ENCODE measurements at regions not wholly inside any gene's neighbourhood (a gene's known extent, or its start where the extent isn't known, plus 50 kb on each side); places are given as distances from the start of the nearest gene placed in this dataset.

DNA sequence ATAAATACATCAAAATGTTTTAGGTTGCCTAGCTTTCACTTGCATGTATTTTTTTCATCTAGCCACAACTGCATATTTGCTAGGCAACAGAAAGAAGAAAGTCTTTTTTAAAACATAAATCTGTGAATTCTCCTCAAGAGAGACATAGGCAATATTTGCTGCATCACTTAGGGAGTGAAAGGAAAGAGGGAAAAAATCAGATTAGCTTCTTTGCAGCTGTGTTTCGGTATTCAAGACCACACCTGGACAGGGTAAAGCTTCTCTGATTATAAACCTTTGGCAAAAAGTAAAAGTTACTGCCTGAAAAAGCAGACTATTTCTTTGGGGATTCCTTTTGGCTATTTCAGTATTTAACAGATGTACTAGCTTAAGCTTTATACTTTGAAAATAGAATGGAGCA is 280.9 kb upstream of the ZSWIM2 start:
- FAIRE-seq: no peak

DNA sequence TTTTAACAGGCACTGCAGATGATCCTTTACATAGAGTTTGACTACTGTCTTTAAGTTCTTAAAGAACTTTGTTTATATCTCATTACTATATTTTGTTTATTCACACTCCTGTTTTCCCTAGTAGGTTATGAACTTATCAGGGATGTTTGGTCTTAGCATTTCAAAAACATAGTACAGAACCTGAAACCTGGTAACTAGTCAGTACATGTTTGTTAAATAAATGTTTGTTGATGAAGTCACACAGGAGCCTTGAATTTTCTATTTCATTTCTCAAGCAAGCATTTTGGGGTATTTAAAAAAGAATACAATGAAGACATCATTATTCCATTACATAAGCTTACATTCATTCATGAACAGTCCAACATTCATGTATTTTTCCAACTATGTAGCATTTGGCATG is 280.3 kb upstream of the ZSWIM2 start:
- FAIRE-seq: no peak

DNA sequence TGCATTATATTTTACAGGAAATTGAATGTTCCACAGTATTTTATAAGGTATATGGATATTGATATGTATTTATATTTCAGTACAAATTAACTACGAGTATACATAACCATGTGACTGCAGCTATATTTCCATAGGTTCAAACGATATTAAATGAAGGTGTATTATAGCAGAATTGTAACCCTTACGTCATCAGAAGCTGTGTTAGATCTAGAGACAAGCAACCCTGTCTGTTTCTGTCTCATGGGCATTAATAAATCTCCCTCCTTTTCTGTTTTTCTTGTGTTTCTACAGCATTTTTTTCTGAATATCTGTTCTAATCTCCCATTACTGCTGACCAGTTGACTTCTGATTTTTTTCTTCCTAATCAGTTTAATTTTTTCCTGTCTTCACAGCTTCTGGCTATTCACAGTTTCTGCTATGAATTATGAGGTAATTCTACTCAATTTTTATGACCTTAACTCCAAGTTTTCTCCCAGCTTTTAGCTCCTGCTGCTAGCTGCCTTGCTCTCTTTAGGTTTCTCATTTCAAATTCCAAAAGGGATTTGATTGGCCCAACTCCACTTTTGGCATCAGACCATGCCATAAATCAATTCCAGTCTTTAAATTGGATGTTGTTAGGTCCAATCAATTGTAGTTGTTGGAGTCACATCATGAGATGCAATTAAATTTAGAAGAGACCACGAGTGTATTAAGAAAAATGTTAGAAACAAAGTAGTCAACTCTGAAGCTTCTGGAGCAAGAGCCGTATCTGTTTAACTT is 277.5 kb upstream of the ZSWIM2 start:
- FAIRE-seq: no peak

DNA sequence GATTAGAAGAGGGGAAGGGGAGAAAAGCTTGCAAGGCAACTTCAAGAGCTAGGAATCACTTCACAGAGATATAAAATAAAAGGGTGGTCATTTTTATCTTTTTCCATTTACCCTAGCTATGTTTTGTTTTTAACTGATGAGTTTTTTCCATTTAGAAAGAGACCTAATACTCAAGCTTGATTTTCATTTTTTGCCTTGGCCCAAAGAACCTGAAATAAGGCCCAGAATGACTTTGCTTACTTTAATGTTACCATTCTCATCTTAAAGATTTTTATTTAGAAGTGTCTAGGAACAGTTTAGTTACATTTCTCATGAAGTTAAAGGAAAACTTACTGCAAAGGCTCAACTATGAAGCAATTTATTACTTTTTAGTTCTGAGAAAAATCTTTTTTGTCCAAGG is 276.3 kb upstream of the ZSWIM2 start:
- FAIRE-seq: no peak

DNA sequence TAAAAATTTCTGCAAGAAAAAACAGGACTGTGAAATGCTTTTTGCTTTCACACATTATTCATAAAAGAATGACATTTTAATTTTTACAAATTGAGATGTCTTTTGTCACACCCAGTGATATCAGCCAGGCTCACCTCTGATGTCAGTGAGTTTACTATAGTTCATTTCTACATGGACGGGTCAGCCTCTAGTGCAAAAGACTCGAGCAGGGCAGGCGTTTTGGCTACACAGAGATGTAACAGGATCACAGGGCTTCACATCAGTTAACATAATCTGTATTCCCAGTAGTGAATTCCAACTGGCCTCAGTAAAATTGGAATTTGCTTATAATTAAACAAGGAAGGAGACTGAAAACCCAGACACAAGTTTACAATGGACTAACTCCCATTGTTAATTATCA is 275.6 kb upstream of the ZSWIM2 start:
- no peak for FAIRE-seq

DNA sequence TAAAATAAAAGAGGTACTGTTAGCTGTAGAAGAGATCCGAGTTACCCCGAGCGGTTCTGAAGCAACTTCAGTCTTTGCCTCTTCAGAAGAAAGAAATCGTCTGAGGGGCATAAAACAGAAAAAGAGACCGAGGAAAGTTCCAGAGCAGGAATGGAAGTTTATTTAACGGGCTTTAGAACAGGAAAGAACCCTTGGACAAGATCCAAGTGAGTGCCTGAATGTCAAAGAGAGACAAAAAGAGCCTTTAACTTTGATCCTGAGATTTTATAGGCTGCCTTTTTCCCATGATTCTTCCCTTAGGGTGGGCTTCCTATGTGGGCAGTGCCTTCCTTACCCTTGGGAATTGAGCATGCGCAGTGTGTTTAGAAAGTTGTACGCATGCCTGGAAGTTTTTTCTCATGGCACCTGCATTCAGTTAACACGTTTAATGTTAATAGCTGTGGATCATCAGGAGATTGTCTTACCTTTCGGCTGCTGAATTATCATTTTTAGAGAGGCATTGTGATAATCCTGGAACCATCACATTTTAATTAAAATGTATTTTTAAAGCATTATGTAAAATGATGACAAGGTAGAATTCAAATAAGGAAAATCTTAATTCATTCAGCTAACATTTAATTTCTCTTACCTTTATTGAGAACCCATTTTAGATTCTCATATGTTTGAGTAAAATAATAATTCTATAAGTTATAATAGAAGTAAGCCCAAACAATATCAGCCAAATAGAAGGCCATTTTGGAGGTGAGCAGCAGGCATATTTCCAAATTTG is 269.5 kb upstream of the ZSWIM2 start:
- FAIRE-seq: no peak

DNA sequence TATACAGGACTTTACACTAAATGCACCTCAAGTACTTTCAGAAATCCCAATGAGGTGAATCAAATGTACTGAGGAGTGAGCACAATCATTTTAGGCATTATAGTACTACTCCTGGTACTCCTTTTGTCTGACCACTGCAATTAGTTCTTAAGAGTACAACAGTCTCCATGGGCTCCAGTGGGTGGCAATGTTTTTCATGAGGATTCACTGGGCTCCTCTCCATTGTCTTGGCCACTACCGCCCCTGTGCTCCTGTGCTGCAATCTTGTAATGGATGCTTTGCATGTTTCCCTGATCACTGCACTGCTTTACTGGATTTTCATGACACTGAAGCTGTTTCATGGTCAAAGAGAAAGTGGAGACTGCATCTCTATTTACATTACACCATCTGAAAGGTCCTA is 268.5 kb upstream of the ZSWIM2 start:
- no peak for FAIRE-seq

DNA sequence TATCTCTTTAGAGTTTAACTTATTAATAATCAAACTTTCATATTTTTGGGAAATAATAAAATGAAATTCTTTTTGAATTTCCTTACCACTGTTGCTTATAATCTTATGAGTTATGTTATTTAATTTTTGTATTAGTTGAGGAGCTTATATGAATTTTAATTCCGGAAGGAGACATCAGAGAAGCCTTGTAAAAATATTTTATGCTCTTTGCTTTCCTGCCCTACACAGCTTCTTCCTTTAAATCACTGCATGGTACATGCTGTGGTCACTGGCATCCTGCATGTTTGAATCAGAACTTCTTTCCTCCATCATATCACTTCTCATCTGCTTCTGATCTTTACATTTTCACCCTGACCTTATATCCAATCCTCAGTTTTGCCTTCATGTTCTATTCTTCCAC is 266.7 kb upstream of the ZSWIM2 start:
- no peak for FAIRE-seq

DNA sequence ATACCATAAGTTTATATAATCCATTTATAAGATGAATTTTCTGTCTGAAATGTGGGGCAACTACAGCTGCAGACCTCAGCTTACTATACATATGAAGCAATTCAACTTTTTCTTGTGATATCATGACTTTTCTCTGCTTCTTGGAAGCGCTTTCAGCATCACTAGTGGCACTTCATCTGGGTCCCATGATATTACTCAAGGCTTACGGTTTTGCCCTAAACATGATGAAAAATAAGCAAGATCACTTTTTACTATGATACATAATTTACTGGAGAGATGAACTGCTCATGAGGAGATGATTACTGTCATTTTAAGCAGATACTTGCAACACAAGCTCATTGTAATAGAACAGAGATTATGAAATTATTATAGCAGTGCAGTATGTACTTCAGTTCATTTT is 258.0 kb upstream of the ZSWIM2 start:
- no peak for FAIRE-seq

DNA sequence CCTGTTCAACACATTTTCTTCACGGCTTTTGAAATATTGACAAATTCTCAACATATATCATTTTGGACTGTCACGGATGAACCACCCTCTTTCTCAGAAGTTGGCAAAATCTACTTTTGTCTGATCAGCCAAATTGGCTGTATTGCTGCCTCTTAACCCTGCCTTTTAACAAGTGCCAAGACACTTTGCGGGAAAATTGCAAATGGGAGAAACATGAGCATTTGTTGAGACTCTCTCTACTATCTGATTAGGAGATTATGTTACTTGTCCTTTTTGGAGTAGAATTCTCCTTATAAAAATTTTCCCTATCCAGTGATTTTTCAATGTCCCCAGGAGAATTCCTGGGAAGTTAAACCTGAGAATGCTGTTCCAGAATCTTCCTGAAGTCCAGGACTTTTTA is 256.2 kb upstream of the ZSWIM2 start:
- no peak for FAIRE-seq

DNA sequence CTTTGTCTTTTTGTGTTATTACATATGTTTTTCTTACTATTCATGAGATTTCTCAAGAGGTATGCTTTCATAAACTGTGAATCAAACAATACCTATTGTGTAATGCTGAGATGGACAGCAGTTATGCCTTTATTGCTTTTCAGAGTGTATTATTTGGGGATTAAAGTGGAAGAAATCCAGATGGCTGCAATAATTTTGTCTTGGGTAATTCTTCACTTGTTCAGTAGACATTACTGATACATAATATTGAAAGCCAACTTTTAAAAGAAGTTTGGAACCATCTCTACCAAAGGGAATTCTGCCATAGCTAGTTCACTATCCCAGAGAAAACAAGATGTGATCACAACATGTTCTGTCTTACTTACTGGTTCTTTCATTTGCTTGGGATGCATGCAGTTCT is 253.4 kb upstream of the ZSWIM2 start:
- no peak for FAIRE-seq

DNA sequence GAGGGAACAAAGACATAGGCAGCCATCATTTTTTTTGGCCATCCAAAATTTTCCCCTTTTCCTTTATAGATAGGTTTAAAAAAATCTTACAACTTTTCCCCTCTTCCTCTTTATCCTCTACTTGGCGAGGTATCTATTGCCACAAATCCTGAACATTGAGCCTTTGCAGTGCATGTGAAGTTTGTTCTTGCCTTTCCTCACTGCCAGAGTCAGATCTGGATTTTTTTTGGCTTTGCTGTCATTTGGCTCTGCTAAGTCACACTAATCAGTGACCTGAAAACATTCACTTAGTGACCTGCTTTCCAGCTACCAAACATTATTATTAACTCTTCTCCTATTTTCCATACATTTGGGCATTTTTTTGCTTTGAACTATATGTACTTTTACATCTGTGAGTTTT is 249.2 kb upstream of the ZSWIM2 start:
- no peak for FAIRE-seq

DNA sequence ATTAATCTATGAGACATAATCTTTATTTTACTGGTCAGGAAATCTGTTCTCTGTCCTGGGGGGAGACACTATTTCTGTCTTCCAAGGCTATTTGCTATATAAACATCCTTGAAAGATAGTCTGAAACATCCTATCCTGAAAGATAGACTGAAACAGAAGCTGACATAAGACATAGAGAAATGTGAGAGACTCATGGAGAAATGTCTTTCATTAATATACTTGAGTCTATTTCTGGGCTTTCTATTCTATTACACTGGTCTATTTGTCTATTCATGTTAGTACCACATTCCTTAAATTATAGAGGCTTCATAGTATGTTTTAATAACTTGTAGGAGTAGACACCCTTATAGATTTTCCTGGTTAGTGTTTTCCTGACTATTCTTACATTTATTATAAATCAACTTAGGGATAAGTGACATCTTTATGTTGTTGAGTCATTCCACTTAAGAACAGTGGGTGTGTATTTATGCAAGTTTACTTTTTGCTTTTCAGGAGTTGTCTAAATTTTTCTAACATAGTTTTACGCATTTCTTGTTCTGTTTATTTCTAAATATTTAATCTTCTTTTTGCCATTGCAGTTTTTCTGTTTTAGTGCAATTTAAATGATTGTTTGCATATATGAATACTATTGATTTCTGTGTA is 244.9 kb upstream of the ZSWIM2 start:
- FAIRE-seq: no peak

DNA sequence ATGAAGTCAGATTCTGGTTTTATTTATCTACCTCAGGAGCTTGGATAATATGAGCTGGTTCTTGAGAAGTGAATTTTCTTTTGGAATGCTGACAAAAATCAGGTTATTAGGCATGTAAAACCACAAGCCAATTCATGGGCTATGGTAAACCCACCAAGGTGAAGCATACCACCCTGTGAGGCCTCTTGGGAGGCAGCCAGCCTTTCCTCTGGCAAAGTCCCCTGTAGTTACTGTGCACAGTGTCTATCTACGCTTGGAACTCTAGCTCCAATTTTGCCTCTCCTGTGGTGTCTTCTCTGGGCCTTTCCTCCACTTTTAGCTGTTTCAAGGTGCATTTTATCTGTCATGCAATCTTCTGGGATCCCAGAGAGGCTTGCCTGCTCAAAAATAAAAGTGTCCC is 242.7 kb upstream of the ZSWIM2 start:
- FAIRE-seq: no peak

DNA sequence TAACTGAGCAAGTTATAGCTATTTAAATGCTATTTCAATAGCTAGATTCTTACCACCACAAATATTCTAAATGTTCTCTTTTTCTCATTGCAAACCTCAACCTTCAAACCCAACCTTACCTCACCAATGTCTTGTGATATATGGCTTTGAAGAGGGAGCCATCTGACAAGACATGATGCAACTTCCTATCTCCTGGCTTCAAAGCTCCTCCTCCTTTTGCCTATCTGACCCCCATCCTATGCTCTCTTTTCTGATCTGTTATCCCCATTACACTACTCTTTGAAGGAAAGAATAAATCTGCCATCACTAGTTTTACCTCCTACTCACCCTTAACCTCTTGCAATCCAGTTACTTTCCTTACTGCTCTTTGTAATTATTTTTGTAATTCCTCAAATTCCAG is 235.6 kb upstream of the ZSWIM2 start:
- no peak for FAIRE-seq

DNA sequence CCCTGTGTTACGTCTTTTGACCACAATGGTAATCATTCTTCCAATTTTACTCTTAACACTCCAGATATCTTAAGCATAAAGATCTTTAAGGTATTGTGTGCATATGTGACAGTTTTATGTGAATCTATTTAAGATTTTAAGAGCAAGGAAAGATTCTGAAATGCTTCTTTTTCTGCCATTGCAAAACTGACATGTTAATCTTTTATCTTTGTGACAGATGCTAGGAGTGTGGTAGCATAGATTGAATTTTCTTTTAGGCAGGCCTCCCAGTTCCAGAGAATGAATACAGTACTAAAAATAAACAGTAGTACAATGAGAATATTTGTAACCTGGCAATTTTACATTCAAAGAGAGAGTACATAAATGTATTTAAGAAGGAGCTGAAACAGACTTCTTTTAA is 232.5 kb upstream of the ZSWIM2 start:
- FAIRE-seq: no peak

DNA sequence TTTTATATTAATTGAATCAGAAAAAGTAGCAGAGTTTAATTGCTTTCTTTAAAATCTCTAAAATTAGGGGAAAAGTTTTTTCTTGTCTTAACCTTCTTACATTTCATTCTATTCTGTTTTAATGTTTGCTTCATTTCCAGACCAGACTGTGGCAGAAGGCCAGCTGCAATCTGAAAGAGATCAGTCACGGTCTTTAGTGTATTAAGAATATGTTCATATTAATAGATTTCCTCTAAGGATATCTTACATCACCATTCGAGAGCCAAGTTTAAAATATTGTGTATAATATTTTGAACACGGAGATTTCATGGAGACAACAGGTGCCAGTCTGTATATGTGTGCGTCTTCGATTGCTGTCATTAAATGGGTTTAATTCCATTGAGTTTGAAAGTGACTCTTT is 230.9 kb upstream of the ZSWIM2 start:
- no peak for FAIRE-seq

DNA sequence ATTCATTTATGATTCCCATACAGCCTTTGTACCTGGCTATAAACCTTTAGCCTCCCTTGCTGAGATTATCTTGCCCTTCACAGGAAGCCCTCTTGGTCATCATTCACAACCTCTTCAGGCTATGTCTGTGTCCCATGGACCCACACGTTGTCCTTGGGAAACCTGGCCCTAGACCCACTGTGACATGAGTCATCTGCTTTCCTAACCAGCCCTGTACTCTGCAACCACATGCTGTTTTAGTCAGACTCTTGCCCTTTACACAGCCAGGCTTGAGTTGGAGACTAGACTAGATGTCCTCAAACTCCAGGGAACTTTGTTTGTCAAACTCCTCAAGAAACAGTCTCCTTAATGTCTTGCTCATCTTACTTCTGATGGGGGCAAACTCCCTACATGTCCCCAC is 229.3 kb upstream of the ZSWIM2 start:
- no peak for FAIRE-seq

DNA sequence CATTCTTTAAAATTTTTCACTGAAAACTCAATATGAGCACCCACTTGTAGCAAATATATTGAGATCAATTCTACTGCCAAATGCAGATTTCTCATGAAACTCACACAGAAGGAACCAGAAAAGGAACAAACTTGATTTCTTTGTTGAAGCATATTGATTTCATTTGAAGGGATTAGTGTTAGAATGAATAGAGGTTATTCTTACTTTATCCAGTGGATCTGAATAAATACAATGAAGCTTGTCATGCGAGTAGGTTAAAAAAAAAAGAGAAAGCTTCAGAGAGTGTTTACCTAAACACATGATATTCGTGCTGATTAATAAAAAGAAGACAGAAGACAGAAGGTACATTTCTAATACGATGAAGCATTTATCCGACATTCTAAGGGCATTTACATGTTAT is 226.7 kb upstream of the ZSWIM2 start:
- no peak for FAIRE-seq

DNA sequence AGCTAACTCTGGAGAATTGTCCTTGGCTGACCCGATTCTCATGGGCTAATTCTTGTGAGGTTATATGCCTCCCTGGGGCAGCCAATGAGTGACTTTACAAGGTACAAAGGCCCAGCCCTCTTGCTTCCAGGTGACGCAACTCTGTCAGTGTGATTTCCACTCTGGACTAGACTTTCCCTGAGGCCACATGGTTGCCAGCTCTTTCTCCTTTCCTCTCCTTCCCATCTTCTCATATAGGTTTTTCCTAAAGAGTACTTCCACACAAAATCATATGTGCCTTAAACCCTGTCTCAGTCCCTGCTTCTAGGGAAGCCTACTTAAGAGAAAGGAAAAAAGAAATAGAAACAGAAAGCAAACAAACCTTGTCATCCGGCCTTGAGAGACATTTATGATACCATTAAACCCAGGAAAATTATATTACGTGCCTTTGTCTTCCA is 226.2 kb upstream of the ZSWIM2 start:
- FAIRE-seq: no peak

DNA sequence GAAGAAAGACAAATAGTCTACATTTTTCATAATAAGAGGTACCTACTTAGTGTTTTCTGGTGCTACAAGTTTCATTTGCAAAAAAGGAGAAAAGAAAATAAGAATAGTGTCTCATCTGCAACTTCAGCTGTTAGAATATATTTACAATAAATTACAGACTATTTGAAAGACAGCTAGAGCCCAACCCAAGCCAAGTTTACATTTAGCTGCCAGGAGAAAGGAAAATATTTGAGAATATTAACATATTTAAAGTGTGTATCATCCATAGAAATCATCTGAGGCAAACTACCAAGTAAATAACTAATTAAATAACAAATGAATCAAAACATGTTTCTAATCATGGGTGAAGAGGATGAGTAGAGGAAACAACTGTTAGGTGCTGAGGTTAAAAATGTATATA is 209.2 kb upstream of the ZSWIM2 start:
- FAIRE-seq: no peak

DNA sequence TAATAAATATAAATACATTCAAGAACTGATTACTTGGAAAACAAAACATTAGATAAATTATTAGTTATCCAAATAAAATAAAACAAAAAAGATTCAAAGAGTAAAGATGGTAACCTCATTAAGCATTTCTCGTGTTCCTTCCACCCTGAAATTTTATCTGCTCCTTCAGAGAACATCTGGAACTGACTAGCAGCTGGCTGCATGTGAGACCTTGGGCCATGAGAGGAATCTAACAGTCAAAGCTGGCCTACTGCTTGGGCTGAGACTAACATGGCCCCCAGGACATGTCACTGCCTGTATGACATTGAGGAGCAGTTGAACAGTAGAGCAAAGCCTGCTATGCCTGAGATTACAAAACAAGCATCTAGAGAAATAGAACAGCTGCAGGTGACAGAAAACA is 208.5 kb upstream of the ZSWIM2 start:
- FAIRE-seq: no peak

DNA sequence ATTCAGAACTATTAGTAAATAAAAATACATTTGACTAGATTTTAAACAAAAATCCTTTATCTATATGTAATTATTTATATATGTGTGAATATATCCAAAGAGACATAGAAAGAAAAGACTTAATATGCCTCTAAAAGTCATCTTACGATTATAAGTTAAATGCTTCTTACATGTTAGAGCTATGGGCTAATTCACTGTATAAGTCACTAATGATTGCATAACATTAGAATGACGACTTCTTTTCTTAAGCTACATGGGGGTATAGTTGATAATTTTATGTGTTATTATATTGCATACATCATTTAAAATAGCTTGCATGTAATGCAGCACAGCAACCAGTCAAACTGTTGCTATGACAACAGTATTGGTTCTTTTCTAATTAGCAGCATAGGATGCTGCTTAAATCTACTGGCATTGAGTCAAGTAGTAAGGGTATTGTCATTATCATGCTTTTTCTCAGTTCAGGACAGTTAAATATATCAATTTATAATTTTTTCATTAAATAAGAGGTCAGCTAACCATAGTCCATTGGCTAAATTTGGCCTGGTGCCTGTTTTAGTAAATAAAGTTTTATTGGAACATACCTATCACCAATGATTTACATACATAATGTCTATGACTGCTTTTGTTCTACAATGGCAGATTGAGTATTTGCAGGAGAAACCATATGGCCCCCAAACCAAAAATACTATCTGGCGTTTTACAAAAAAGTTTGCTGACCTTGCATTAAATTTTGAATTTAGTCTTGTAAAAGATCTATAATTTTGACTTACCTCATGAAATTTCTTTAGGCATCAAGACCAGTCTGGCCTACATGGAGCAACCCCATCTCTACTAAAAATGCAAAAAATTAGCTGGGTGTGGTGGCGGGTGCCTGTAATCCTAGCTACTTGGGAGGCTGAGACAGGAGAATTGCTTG is 207.7 kb upstream of the ZSWIM2 start:
- no peak for FAIRE-seq
